Testis (tissue), 2 donors: ENCODE measurements at regions not wholly inside any gene's neighbourhood (a gene's known extent, or its start where the extent isn't known, plus 50 kb on each side); places are given as distances from the start of the nearest gene placed in this dataset.

Experiments used
- POLR2A ChIP-seq: fragments of 450-650 bp; IDR thresholded peaks from one replicate; pipeline ENCODE4 v1.6.1; 2017; ENCODE audit warnings: antibody characterized with exemption, mild to moderate bottlenecking, moderate library complexity
- TF ChIP-seq, protein P1 (sequence below), 3 experiments: fragments of 450-650 bp in 2 of 3; fragments of 200-600 bp in 1 of 3; sonication (generic) in 1 of 3; IDR thresholded peaks; one replicate each; pipeline ENCODE4 v1.5.1; 2016 to 2019; ENCODE audit warnings: antibody characterized with exemption in 3 of 3, mild to moderate bottlenecking in 2 of 3, moderate library complexity in 1 of 3

DNA sequence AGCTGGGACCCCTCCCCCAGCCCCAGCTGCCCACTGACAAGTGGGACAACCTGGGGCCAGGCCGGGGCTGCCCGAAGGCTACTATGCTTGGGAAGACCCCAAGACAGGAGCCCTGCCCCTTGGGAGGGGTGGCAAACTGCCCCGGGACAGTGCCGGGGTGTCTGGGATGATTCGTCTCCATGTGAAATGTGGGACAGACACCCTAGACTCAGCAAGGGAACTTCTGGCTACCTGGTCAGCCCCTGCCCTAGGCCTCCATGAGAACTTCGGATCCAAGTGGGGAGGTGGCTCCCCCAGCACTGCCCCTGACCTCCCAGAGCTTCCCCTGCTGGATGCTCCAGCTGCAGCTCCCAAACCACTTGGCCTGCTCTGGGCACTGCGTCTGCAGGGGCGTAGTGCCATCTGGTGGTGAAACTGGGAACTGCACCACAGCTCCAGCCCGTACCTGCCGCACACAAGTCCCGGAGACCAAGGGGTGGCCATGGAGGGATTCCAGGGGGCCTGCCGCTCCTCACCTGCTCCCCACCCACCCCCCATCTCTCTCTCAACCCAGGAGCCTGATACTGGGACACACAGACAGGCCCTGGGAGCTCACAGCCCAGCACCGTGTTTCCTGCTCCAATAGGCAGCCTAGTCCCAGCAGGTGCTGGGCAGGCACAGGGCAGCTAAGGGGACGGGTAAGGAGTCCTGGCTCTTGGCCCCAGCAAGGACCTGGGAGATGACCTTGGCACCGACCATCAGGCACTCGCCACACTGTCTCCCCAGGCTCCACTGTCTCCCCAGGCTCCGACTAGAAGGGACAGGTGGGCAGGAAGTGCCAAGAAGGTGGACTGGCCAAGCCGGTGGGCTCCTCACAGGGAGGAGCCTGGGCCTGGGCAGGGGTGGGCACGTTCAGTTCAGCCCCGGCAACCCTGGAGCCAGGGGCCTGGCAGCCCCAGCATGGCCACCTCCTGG is 194.1 kb downstream of the IGLL1 start:
- TF ChIP-seq, protein P1, sequence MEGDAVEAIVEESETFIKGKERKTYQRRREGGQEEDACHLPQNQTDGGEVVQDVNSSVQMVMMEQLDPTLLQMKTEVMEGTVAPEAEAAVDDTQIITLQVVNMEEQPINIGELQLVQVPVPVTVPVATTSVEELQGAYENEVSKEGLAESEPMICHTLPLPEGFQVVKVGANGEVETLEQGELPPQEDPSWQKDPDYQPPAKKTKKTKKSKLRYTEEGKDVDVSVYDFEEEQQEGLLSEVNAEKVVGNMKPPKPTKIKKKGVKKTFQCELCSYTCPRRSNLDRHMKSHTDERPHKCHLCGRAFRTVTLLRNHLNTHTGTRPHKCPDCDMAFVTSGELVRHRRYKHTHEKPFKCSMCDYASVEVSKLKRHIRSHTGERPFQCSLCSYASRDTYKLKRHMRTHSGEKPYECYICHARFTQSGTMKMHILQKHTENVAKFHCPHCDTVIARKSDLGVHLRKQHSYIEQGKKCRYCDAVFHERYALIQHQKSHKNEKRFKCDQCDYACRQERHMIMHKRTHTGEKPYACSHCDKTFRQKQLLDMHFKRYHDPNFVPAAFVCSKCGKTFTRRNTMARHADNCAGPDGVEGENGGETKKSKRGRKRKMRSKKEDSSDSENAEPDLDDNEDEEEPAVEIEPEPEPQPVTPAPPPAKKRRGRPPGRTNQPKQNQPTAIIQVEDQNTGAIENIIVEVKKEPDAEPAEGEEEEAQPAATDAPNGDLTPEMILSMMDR (IDR thresholded peaks at IDR 0.05): peak; percentile 100
- TF ChIP-seq POLR2A: no peak
